ENCODE measurements at regions not wholly inside any gene's neighbourhood (a gene's known extent, or its start where the extent isn't known, plus 50 kb on each side); places are given as distances from the start of the nearest gene placed in this dataset.

- ChIA-PET CTCF (interaction anchor here (0.7 kb wide), 1 partner anchor 31 kb away, joined by 4 read pairs; no protein-coding TSS in a partner anchor), POLR2A (ENCODE audit: low non-redundant PET) (no interaction called here)
- no peak for TF ChIP-seq CTCF (conservative IDR thresholded peaks at IDR 0.05; ENCODE audit: low read depth)
- no peak for DNase-seq (ENCODE audit: low spot score)
- H3K27ac ChIP-seq: no peak overlapping the region
These were observed 149.9 kb downstream of the SHQ1 start for GRCh38 chr3:72698154-72698917.

GRCh38 chr3:72697717-72698116 lies 150.5 kb downstream of the SHQ1 start:
- no peak overlapping the region for H3K27ac ChIP-seq
- CTCF ChIA-PET: interaction anchor here (0.7 kb wide), 1 partner anchor 114 kb away, joined by 5 read pairs; no protein-coding TSS in a partner anchor

GRCh38 chr3:72696815-72697214 lies 151.4 kb downstream of the SHQ1 start:
- no peak for TF ChIP-seq CTCF (conservative IDR thresholded peaks at IDR 0.05; ENCODE audit: low read depth)
- no peak for DNase-seq (ENCODE audit: low spot score)
- no peak overlapping the region for H3K27ac ChIP-seq
- POLR2A ChIA-PET (ENCODE audit: low non-redundant PET): no interaction called here
- CTCF ChIA-PET: interaction anchor here (0.7 kb wide), 1 partner anchor 399 kb away, joined by 6 read pairs; no protein-coding TSS in a partner anchor

More at GRCh38 chr3:72697717-72698116, 150.5 kb downstream of the SHQ1 start:
- POLR2A ChIA-PET (ENCODE audit: low non-redundant PET): no interaction called here
- no peak for TF ChIP-seq CTCF (conservative IDR thresholded peaks at IDR 0.05; ENCODE audit: low read depth)
- DNase-seq (ENCODE audit: low spot score): no peak

- no peak for TF ChIP-seq CTCF (conservative IDR thresholded peaks at IDR 0.05; ENCODE audit: low read depth)
- CTCF ChIA-PET: no interaction called here
- DNase-seq (ENCODE audit: low spot score): no peak
- no peak overlapping the region for H3K27ac ChIP-seq
- POLR2A ChIA-PET (ENCODE audit: low non-redundant PET): no interaction called here
These were observed 153.8 kb downstream of the SHQ1 start for GRCh38 chr3:72694398-72694797.

GRCh38 chr3:72692990-72693389 lies 155.3 kb downstream of the SHQ1 start:
- ChIA-PET POLR2A (ENCODE audit: low non-redundant PET) (no interaction called here), CTCF (interaction anchor here (0.7 kb wide), 1 partner anchor 224 kb away, joined by 3 read pairs; no protein-coding TSS in a partner anchor)
- DNase-seq (ENCODE audit: low spot score): no peak
- no peak overlapping the region for H3K27ac ChIP-seq
- no peak for TF ChIP-seq CTCF (conservative IDR thresholded peaks at IDR 0.05; ENCODE audit: low read depth)

GRCh38 chr3:72690629-72691028 lies 157.6 kb downstream of the SHQ1 start:
- POLR2A ChIA-PET (ENCODE audit: low non-redundant PET): no interaction called here
- no peak for DNase-seq (ENCODE audit: low spot score)
- TF ChIP-seq CTCF (conservative IDR thresholded peaks at IDR 0.05; ENCODE audit: low read depth): no peak
- no peak overlapping the region for H3K27ac ChIP-seq
- CTCF ChIA-PET: no interaction called here
